Endothelial cell (in vitro differentiated cells): ENCODE measurements at regions not wholly inside any gene's neighbourhood (a gene's known extent, or its start where the extent isn't known, plus 50 kb on each side); places are given as distances from the start of the nearest gene placed in this dataset.

Experiments
- DNase-seq: peaks from one replicate; pipeline ENCODE4 v3.0.0; 2021; ENCODE audit warnings: low spot score
- H3K27ac Mint-ChIP-seq: one replicate; pipeline ENCODE4 v1.8.0; 2021; ENCODE audit warnings: mixed read lengths, inconsistent platforms; ENCODE audit not compliant: unreplicated experiment
- H3K27me3 Mint-ChIP-seq: one replicate; pipeline ENCODE4 v1.8.0; 2021; ENCODE audit warnings: mild to moderate bottlenecking, moderate library complexity, mixed read lengths, inconsistent platforms; ENCODE audit not compliant: unreplicated experiment
- H3K36me3 Mint-ChIP-seq: one replicate; pipeline ENCODE4 v1.8.0; 2021; ENCODE audit warnings: mild to moderate bottlenecking, low read depth, mixed read lengths, inconsistent platforms; ENCODE audit not compliant: unreplicated experiment
- H3K4me1 Mint-ChIP-seq: one replicate; pipeline ENCODE4 v1.8.0; 2021; ENCODE audit warnings: mild to moderate bottlenecking, mixed read lengths, inconsistent platforms; ENCODE audit not compliant: unreplicated experiment
- H3K4me3 Mint-ChIP-seq: one replicate; pipeline ENCODE4 v1.8.0; 2021; ENCODE audit warnings: mild to moderate bottlenecking, mixed read lengths, inconsistent platforms; ENCODE audit not compliant: unreplicated experiment
- H3K9me3 Mint-ChIP-seq: one replicate; pipeline ENCODE4 v1.8.0; 2021; ENCODE audit warnings: mixed read lengths, inconsistent platforms; ENCODE audit not compliant: unreplicated experiment
- CTCF ChIP-seq: fragments of 200-600 bp; sonication (generic); IDR thresholded peaks from one replicate; pipeline ENCODE4 v1.5.0; 2021; ENCODE audit warnings: antibody characterized with exemption; ENCODE audit not compliant: unreplicated experiment

- no peak overlapping the region for H3K4me3 Mint-ChIP-seq
- TF ChIP-seq CTCF = no peak
- H3K27ac Mint-ChIP-seq = no peak overlapping the region
- DNase-seq = no peak
- H3K9me3 Mint-ChIP-seq = no peaks in the 10 kb centered on the region
- H3K4me1 Mint-ChIP-seq = no peaks in the 10 kb centered on the region
- peaks cover 3% of the 10 kb centered on the region for H3K36me3 Mint-ChIP-seq
- H3K27me3 Mint-ChIP-seq = peaks cover 2% of the 10 kb centered on the region
These were observed 464.2 kb upstream of the TCF4 start for GRCh38 chr18:56052202-56052601.

GRCh38 chr18:56044239-56044638 lies 456.2 kb upstream of the TCF4 start:
- Mint-ChIP-seq H3K4me3 (no peak overlapping the region), H3K9me3 (no peaks in the 10 kb centered on the region), H3K27ac (no peak overlapping the region), H3K36me3 (peaks cover 3% of the 10 kb centered on the region), H3K4me1 (no peaks in the 10 kb centered on the region), H3K27me3 (no peaks in the 10 kb centered on the region)
- no peak for TF ChIP-seq CTCF
- DNase-seq = no peak

DNA sequence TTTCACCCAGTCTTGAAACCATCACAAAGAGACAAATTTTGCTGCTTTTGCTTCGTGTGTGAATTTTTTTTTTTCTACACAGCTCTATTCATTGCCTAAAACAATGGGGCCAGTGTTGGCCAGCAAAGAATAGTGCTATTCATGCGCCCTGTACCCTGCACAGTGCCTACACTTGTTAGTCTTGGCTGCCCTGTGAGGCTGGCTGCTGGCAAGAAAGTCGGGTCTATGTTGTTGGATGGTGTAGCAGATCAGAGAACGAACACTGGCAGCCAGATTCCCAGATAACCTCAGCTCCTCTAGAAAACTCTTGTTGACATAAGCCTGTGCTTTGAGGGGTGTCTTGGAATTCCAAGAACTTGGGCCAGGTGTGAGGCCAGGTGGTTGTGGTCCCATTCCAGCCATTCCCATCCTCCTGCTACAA lies 455.7 kb upstream of the TCF4 start:
- Mint-ChIP-seq H3K27ac (no peak overlapping the region), H3K27me3 (no peaks in the 10 kb centered on the region), H3K4me1 (no peaks in the 10 kb centered on the region), H3K4me3 (no peak overlapping the region), H3K9me3 (no peaks in the 10 kb centered on the region), H3K36me3 (peaks cover 3% of the 10 kb centered on the region)
- TF ChIP-seq CTCF = no peak
- DNase-seq = no peak

DNA sequence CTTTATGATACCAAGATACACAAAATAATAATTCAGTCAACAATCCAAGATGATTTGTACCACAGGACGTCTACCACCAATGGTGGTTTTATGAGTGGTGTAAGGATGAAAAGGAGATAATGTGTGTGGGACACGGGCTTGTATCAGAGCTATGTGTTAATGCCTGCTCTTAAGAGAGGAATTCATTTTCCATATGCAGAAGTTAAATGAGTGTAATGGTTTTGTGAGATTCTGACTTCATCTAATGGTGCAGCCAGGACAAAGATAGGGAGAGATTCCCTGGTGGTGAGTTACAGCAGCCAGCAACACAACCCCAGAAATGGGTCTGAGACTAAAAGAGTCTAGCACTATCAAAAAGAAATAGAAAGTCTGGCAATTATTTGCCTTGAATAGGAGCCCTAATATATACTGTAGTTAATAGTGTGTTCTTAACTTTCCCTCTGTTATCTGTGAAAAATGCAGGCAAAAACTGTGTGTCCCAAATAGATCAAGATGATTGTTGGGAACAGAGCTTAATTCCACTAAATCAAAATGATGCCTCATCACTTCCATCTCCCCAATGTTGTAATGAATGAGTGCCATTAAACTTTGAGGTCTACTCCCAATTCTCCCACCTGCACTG lies 455.0 kb upstream of the TCF4 start:
- no peak for TF ChIP-seq CTCF
- H3K4me1 Mint-ChIP-seq = no peaks in the 10 kb centered on the region
- DNase-seq = no peak
- no peak overlapping the region for H3K4me3 Mint-ChIP-seq
- no peak overlapping the region for H3K27ac Mint-ChIP-seq
- no peaks in the 10 kb centered on the region for H3K9me3 Mint-ChIP-seq
- peaks cover 3% of the 10 kb centered on the region for H3K36me3 Mint-ChIP-seq
- no peaks in the 10 kb centered on the region for H3K27me3 Mint-ChIP-seq

DNA sequence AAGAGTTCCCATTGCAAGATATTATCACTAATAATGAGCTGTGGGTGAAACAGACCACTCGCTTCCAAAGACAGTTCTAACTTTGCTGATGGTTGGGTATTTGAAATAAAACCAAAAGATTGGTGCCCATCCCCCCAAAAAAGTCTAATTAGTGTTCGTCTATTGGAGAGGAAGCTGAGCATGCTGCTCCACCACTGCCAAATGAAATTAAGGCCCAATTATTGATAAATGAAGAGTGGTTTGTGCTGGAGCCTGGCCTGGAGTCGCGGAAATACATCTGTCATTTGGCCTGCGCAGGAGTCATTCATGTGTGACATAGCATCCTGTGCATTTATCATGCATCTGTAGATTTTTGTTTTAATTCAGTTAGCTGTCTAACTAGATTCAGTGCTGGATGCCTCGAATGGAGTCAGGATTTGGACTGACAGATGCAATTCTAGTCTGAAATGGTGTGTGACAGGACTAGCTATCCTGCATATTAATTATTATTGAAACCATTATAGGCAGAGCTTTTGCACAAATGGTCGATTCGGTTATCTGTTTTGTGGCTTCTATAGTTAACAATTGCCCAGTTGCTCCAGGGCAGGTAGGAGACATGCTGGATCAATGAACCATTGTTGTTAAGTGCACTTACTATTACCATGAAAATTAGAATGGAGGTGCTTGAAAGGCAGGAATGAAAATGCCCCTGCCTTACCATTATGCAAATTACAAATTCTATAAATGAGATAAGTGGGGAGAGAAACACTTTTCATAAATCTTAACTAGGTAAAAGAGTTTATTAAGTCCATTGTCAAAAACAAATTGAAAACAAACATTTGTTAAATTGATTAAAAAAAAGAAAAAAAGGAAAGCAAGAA lies 450.4 kb upstream of the TCF4 start:
- Mint-ChIP-seq H3K27me3 (peaks cover 2% of the 10 kb centered on the region), H3K36me3 (no peaks in the 10 kb centered on the region), H3K27ac (no peak overlapping the region), H3K4me3 (no peak overlapping the region), H3K9me3 (peaks cover 4% of the 10 kb centered on the region), H3K4me1 (no peaks in the 10 kb centered on the region)
- no peak for TF ChIP-seq CTCF
- no peak for DNase-seq
